WERI-Rb-1 (cell line): ENCODE measurements at regions not wholly inside any gene's neighbourhood (a gene's known extent, or its start where the extent isn't known, plus 50 kb on each side); places are given as distances from the start of the nearest gene placed in this dataset.

ENCODE experiments used
- DNase-seq: peaks from one replicate; pipeline ENCODE4 v3.0.0-alpha.2; 2020
- H3K27ac ChIP-seq: fragments of 250-450 bp; sonication (Bioruptor Pico); 2 replicates; pipeline ENCODE4 v1.5.1; 2020; ENCODE audit warnings: mild to moderate bottlenecking, moderate library complexity
- H3K27me3 ChIP-seq: fragments of 250-450 bp; sonication (Bioruptor Pico); 2 replicates; pipeline ENCODE4 v1.5.1; 2021; ENCODE audit warnings: mild to moderate bottlenecking, low read depth, moderate library complexity; ENCODE audit not compliant: insufficient read depth, severe bottlenecking
- H3K36me3 ChIP-seq: fragments of 250-450 bp; sonication (Bioruptor Pico); 2 replicates; pipeline ENCODE4 v1.5.1; 2020; ENCODE audit warnings: mild to moderate bottlenecking, moderate library complexity
- H3K4me3 ChIP-seq: 2 replicates; pipeline ENCODE4 v1.5.1; 2011; ENCODE audit warnings: low read depth, mild to moderate bottlenecking, control low read depth, low read length
- H3K9me3 ChIP-seq: fragments of 250-450 bp; sonication (Bioruptor Pico); 2 replicates; pipeline ENCODE4 v1.5.1; 2021; ENCODE audit warnings: mild to moderate bottlenecking, moderate library complexity; ENCODE audit not compliant: severe bottlenecking
- CTCF ChIP-seq: IDR thresholded peaks from 2 replicates; pipeline ENCODE4 v1.5.1; 2011; ENCODE audit warnings: low read depth, mild to moderate bottlenecking, control low read depth, inconsistent platforms, low read length

- H3K36me3 ChIP-seq = no peaks in the 10 kb centered on the region
- DNase-seq = no peak
- H3K9me3 ChIP-seq = no peaks in the 10 kb centered on the region
- TF ChIP-seq CTCF = no peak
- H3K27me3 ChIP-seq = no peaks in the 10 kb centered on the region
- H3K27ac ChIP-seq = no peak overlapping the region
- H3K4me3 ChIP-seq = no peak overlapping the region
Measured at GRCh38 chr1:191699343-191699742, 458.9 kb upstream of the RGS18 start.

GRCh38 chr1:191700922-191701321, 457.3 kb upstream of the RGS18 start:
- no peak for DNase-seq
- Histone ChIP-seq H3K9me3 (no peaks in the 10 kb centered on the region), H3K27me3 (no peaks in the 10 kb centered on the region), H3K27ac (no peak overlapping the region), H3K36me3 (no peaks in the 10 kb centered on the region), H3K4me3 (no peak overlapping the region)
- no peak for TF ChIP-seq CTCF

- H3K27me3 ChIP-seq = no peaks in the 10 kb centered on the region
- TF ChIP-seq CTCF = no peak
- no peak overlapping the region for H3K4me3 ChIP-seq
- no peak for DNase-seq
- no peaks in the 10 kb centered on the region for H3K36me3 ChIP-seq
- H3K27ac ChIP-seq = no peak overlapping the region
- H3K9me3 ChIP-seq = no peaks in the 10 kb centered on the region
Measured at GRCh38 chr1:191702124-191702523, 456.1 kb upstream of the RGS18 start.

GRCh38 chr1:191707288-191707687, 451.0 kb upstream of the RGS18 start:
- DNase-seq = no peak
- H3K36me3 ChIP-seq = no peaks in the 10 kb centered on the region
- H3K9me3 ChIP-seq = no peaks in the 10 kb centered on the region
- no peak overlapping the region for H3K4me3 ChIP-seq
- H3K27ac ChIP-seq = no peak overlapping the region
- no peak for TF ChIP-seq CTCF
- H3K27me3 ChIP-seq = no peaks in the 10 kb centered on the region

- DNase-seq = no peak
- no peaks in the 10 kb centered on the region for H3K27me3 ChIP-seq
- TF ChIP-seq CTCF = no peak
- H3K9me3 ChIP-seq = no peaks in the 10 kb centered on the region
- H3K36me3 ChIP-seq = no peaks in the 10 kb centered on the region
- no peak overlapping the region for H3K4me3 ChIP-seq
- no peak overlapping the region for H3K27ac ChIP-seq
Measured at GRCh38 chr1:191709215-191709614, 449.0 kb upstream of the RGS18 start.

GRCh38 chr1:191711961-191712360, 446.3 kb upstream of the RGS18 start:
- no peaks in the 10 kb centered on the region for H3K9me3 ChIP-seq
- no peak for DNase-seq
- TF ChIP-seq CTCF = no peak
- H3K27me3 ChIP-seq = no peaks in the 10 kb centered on the region
- no peak overlapping the region for H3K27ac ChIP-seq
- no peaks in the 10 kb centered on the region for H3K36me3 ChIP-seq
- H3K4me3 ChIP-seq = no peak overlapping the region
